ENCODE measurements at regions not wholly inside any gene's neighbourhood (a gene's known extent, or its start where the extent isn't known, plus 50 kb on each side); places are given as distances from the start of the nearest gene placed in this dataset.
"Not testable (repeated sequence)": the region's sequence is repeated elsewhere in the genome, so short reads cannot be mapped to it uniquely, and the experiment has no call there.

DNA sequence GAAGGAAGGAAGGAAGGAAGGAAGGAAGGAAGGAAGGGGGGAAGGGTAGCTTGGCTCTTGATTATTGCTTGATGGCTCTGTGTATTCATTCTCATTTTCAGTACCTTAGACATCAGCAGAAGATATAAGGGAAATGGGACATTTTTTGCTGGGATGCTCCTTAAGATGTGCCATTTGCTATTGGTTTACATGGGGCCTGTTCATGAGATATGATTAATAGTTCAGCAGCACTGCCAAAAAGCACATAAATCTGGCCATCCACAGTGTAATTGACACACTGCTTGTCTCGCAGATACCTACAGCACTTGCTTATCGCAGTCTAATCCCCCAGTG is 137.5 kb upstream of the JARID2 start:
- H3K4me3 ChIP-seq, result no peak overlapping the region
- ATAC-seq, result no peak
- H3K4me1 ChIP-seq, result peaks cover 0 to 10% (median 0%) of the 10 kb centered on the region in 9 donors
- H3K36me3 ChIP-seq, result no peaks in the 10 kb centered on the region
- intact Hi-C loops (cut with DNase I), result no loop called here
- WGBS, 2 donors, result 91 to 96% methylated on average over 2 of the region's 2 CpGs
- peaks cover 0 to 13% (median 0%) of the 10 kb centered on the region in 11 donors for H3K9me3 ChIP-seq
- no peak overlapping the region for H3K27ac ChIP-seq
- no peak for DNase-seq
- H3K27me3 ChIP-seq, result no peaks in the 10 kb centered on the region
- no peak for TF ChIP-seq CTCF (IDR thresholded peaks at IDR 0.05)

DNA sequence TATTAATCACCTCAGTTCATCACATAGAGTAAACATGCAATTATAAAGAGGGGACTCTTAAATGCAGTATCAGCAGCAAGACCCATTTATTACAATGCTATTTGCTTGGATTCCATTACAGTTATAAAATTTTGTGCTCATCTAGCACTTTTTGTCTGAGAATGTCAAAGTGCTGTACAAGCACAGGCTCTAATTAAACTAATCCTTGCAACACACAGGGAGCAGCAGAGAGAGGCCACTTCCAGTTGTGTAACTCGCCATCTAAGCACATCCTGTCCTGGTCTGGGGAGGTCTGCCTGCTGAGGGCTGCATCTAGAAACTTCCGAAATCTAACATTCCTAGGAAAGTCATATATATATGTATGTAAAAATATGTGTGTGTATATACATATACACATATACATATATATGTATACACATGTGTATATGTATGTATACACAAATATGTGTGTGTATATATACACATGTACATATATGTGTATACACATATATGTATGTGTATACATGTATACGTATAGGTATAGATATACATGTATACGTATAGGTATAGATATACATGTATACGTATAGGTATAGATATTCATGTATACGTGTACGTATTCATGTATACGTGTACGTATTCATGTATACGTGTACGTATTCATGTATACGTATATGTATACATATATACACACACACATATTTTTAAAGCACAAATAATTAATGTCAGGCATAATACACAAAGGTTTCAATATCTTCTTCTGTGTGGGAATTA is 136.4 kb upstream of the JARID2 start:
- H3K4me1 ChIP-seq, result peaks cover 0 to 10% (median 0%) of the 10 kb centered on the region in 9 donors
- no peak for TF ChIP-seq CTCF (IDR thresholded peaks at IDR 0.05)
- intact Hi-C loops (cut with DNase I), result no loop called here
- H3K36me3 ChIP-seq, result no peaks in the 10 kb centered on the region
- peak overlapping the region in 1 of 10 donors; percentile 43 for H3K27ac ChIP-seq
- H3K9me3 ChIP-seq, result peaks cover 0 to 13% (median 0%) of the 10 kb centered on the region in 11 donors
- no peak overlapping the region for H3K4me3 ChIP-seq
- DNase-seq (no peak), ATAC-seq (peak in 2 of 8 donors; percentile 67 to 77)
- no peaks in the 10 kb centered on the region for H3K27me3 ChIP-seq
- 88 to 92% methylated on average over 12 of the region's 12 CpGs for WGBS, 2 donors

- DNase-seq, result no peak
- 45 to 48% methylated on average over 1 of the region's 1 CpG for WGBS, 2 donors
- H3K27ac ChIP-seq, result no peak overlapping the region
- peaks cover 0 to 9% (median 0%) of the 10 kb centered on the region in 11 donors for H3K9me3 ChIP-seq
- no peaks in the 10 kb centered on the region for H3K36me3 ChIP-seq
- H3K27me3 ChIP-seq, result no peaks in the 10 kb centered on the region
- no peak overlapping the region for H3K4me3 ChIP-seq
- ATAC-seq, result no peak
- intact Hi-C loops (cut with DNase I), result no loop called here
- no peak for TF ChIP-seq CTCF (IDR thresholded peaks at IDR 0.05)
- H3K4me1 ChIP-seq, result peaks cover 0 to 10% (median 0%) of the 10 kb centered on the region in 9 donors
Observed at GRCh38 chr6:15110726-15111354, 135.0 kb upstream of the JARID2 start.

GRCh38 chr6:15111576-15111975 is 134.3 kb upstream of the JARID2 start:
- H3K4me3 ChIP-seq; H3K36me3 ChIP-seq; intact Hi-C loops (cut with DNase I); DNase-seq; H3K27ac ChIP-seq; ATAC-seq; H3K9me3 ChIP-seq; H3K4me1 ChIP-seq; H3K27me3 ChIP-seq: not testable (repeated sequence)
- 82 to 93% methylated on average over 1 of the region's 1 CpG for WGBS, 2 donors

DNA sequence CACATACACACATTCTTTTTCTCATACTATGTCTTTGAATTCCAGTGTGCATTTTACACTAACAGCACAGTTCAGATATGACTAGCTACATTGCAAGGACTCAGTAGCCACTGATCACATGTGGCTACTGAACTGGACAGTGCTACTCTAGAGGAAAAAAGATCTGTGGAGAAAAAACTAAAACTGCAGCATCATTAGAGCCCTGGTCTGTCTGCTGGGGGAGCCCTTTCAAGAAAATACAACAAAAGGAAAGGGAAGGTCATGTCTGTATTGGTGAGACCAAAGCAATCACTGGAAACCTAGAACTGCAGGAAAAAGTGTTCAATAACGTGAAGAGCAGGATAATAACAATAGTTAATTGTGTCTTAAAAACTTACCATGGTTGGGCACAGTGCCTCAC is 132.3 kb upstream of the JARID2 start:
- Histone ChIP-seq H3K27me3 (no peaks in the 10 kb centered on the region), H3K4me1 (peaks cover 0 to 7% (median 0%) of the 10 kb centered on the region in 9 donors), H3K36me3 (no peaks in the 10 kb centered on the region), H3K9me3 (no peaks in the 10 kb centered on the region), H3K27ac (no peak overlapping the region), H3K4me3 (no peak overlapping the region)
- DNase-seq (no peak), ATAC-seq (no peak)
- intact Hi-C loops (cut with DNase I), result no loop called here
- 86 to 90% methylated on average over 1 of the region's 1 CpG for WGBS, 2 donors
- TF ChIP-seq CTCF (IDR thresholded peaks at IDR 0.05), result no peak
